SU-DHL-6 (cell line): ENCODE measurements at regions not wholly inside any gene's neighbourhood (a gene's known extent, or its start where the extent isn't known, plus 50 kb on each side); places are given as distances from the start of the nearest gene placed in this dataset.

ENCODE experiments used
- H2AFZ ChIP-seq: fragments of 200-600 bp; sonication (generic); 2 replicates; pipeline ENCODE4 v1.6.1; 2014; ENCODE audit warnings: low read depth, mild to moderate bottlenecking, moderate library complexity, mixed read lengths, antibody characterized with exemption, low read length; ENCODE audit not compliant: severe bottlenecking
- H3F3A ChIP-seq: fragments of 200-600 bp; shearing (Covaris generic); 2 replicates; pipeline ENCODE4 v1.6.0; 2016; ENCODE audit warnings: antibody characterized with exemption, mild to moderate bottlenecking; ENCODE audit not compliant: insufficient read depth
- H3K27ac ChIP-seq: fragments of 200-600 bp; sonication (generic); 2 replicates; pipeline ENCODE4 v1.5.1; 2016; ENCODE audit warnings: low read depth, mild to moderate bottlenecking, low read length, moderate library complexity, mixed read lengths
- H3K27me3 ChIP-seq: fragments of 200-600 bp; sonication (generic), shearing (Covaris generic); 2 replicates; pipeline ENCODE4 v1.6.0; 2014; ENCODE audit warnings: mild to moderate bottlenecking, low read length
- H3K36me3 ChIP-seq: fragments of 200-600 bp; sonication (generic); 2 replicates; pipeline ENCODE4 v1.6.1; 2014; ENCODE audit warnings: mild to moderate bottlenecking, low read length, mixed read lengths
- H3K4me2 ChIP-seq: fragments of 300-600, 200-600 bp; shearing (Covaris generic), sonication (generic); 2 replicates; pipeline ENCODE4 v1.6.0; 2014; ENCODE audit warnings: low read length, low read depth, mild to moderate bottlenecking; ENCODE audit not compliant: poor library complexity, severe bottlenecking
- H3K4me3 ChIP-seq: fragments of 200-600 bp; sonication (generic); 2 replicates; pipeline ENCODE4 v1.5.1; 2014; ENCODE audit warnings: antibody characterized with exemption, low read length, mild to moderate bottlenecking, mixed read lengths; ENCODE audit not compliant: insufficient read depth, poor library complexity, severe bottlenecking
- H3K79me2 ChIP-seq: fragments of 200-600 bp; sonication (generic); 2 replicates; pipeline ENCODE4 v1.6.1; 2014; ENCODE audit warnings: mild to moderate bottlenecking, low read length, moderate library complexity; ENCODE audit not compliant: insufficient read depth
- H3K9ac ChIP-seq: fragments of 200-600 bp; sonication (generic); 2 replicates; pipeline ENCODE4 v1.7.0; 2014; ENCODE audit warnings: mild to moderate bottlenecking, low read length
- H3K9me2 ChIP-seq: fragments of 200-600 bp; sonication (generic); replicated peaks from 2 replicates; pipeline ENCODE4 v1.6.1; 2014; ENCODE audit warnings: low read length; ENCODE audit not compliant: insufficient read depth
- H3K9me3 ChIP-seq: fragments of 200-600 bp; sonication (generic); 2 replicates; pipeline ENCODE4 v1.6.1; 2014; ENCODE audit warnings: low read length, mixed read lengths; ENCODE audit not compliant: insufficient read depth
- H4K20me1 ChIP-seq: fragments of 200-600 bp; sonication (generic); 2 replicates; pipeline ENCODE4 v1.6.1; 2014; ENCODE audit warnings: low read depth, mild to moderate bottlenecking, antibody characterized with exemption, low read length, moderate library complexity, mixed read lengths
- CTCF ChIP-seq: fragments of 200-600 bp; sonication (generic); IDR thresholded peaks from one replicate; pipeline ENCODE4 v1.5.1; 2017; ENCODE audit warnings: antibody characterized with exemption, mild to moderate bottlenecking, low read length, moderate library complexity; ENCODE audit not compliant: insufficient read depth, poor library complexity, severe bottlenecking
- EZH2phosphoT487 ChIP-seq: fragments of 200-600 bp; sonication (generic), shearing (Covaris generic); conservative IDR thresholded peaks from 2 replicates; pipeline ENCODE4 v1.6.1; 2018; ENCODE audit warnings: mild to moderate bottlenecking, antibody characterized with exemption, low read length, moderate library complexity, mixed read lengths

GRCh38 chr7:94237417-94237816 is 157.3 kb upstream of the COL1A2 start:
- Histone ChIP-seq H3K27me3 (no peaks in the 10 kb centered on the region), H3K36me3 (no peaks in the 10 kb centered on the region), H4K20me1 (no peaks in the 10 kb centered on the region), H3K9ac (no peak overlapping the region), H3K27ac (no peak overlapping the region), H2AFZ (no peak overlapping the region), H3K9me3 (no peaks in the 10 kb centered on the region), H3K79me2 (no peaks in the 10 kb centered on the region), H3K4me3 (no peak overlapping the region), H3K9me2 (no peaks in the 10 kb centered on the region), H3K4me2 (no peak overlapping the region), H3F3A (no peaks in the 10 kb centered on the region)
- TF ChIP-seq EZH2phosphoT487 (no peak), CTCF (no peak)

- Histone ChIP-seq H3K27me3 (no peaks in the 10 kb centered on the region), H3K9ac (no peak overlapping the region), H2AFZ (no peak overlapping the region), H3K79me2 (no peaks in the 10 kb centered on the region), H4K20me1 (no peaks in the 10 kb centered on the region), H3K27ac (no peak overlapping the region), H3F3A (no peaks in the 10 kb centered on the region), H3K9me3 (no peaks in the 10 kb centered on the region), H3K4me2 (no peak overlapping the region), H3K36me3 (no peaks in the 10 kb centered on the region), H3K9me2 (no peaks in the 10 kb centered on the region), H3K4me3 (no peak overlapping the region)
- TF ChIP-seq EZH2phosphoT487, result no peak
- TF ChIP-seq CTCF, result no peak
These were observed 154.9 kb upstream of the COL1A2 start for GRCh38 chr7:94239661-94240234.

- no peaks in the 10 kb centered on the region for H4K20me1 ChIP-seq
- H3K27ac ChIP-seq, result no peak overlapping the region
- no peaks in the 10 kb centered on the region for H3F3A ChIP-seq
- no peak overlapping the region for H2AFZ ChIP-seq
- H3K36me3 ChIP-seq, result no peaks in the 10 kb centered on the region
- H3K9ac ChIP-seq, result no peak overlapping the region
- H3K4me2 ChIP-seq, result no peak overlapping the region
- TF ChIP-seq CTCF (no peak), EZH2phosphoT487 (no peak)
- H3K9me2 ChIP-seq, result no peaks in the 10 kb centered on the region
- H3K27me3 ChIP-seq, result no peaks in the 10 kb centered on the region
- no peaks in the 10 kb centered on the region for H3K79me2 ChIP-seq
- H3K4me3 ChIP-seq, result no peak overlapping the region
- no peaks in the 10 kb centered on the region for H3K9me3 ChIP-seq
These were observed 153.8 kb upstream of the COL1A2 start for GRCh38 chr7:94240902-94241301.
